HepG2 (cell line): ENCODE measurements at regions not wholly inside any gene's neighbourhood (a gene's known extent, or its start where the extent isn't known, plus 50 kb on each side); places are given as distances from the start of the nearest gene placed in this dataset.
A peak's percentile ranks its signal among the peaks of the same experiment; 100 is the strongest.

ENCODE experiments used
- ATAC-seq: fragments of 200-7000 bp; cut with Tn5 transposase; 3 replicates; pipeline ENCODE4 v1.9.1; 2020; ENCODE audit warnings: mild to moderate bottlenecking, moderate library complexity
- BruUV-seq: library from RNA; stranded (reverse); fragments of 400-500 nt; replicated peaks from 2 replicates; lab custom pipeline; 2021; lab: Mats Ljungman, UMichigan
- CTCF ChIA-PET: fragments of 300-600 bp; formaldehyde crosslinking; extraction: SDS; loops from one replicate; lab custom pipeline; 2021; ENCODE audit warnings: low total read pairs, inconsistent platforms, low intra/inter-chr PET ratio; lab: Yijun Ruan, JAX
- POLR2A ChIA-PET: fragments of 350-600 bp; sonication (Branson Sonifier 250); formaldehyde crosslinking; loops from one replicate; lab custom pipeline; 2020; ENCODE audit warnings: antibody characterized with exemption, inconsistent platforms; lab: Yijun Ruan, JAX
- DNase-seq: peaks from one replicate; pipeline ENCODE4 v3.0.0-alpha.2; 2015; ENCODE audit warnings: low spot score
- FAIRE-seq: peaks from 3 replicates; lab custom pipeline; 2011; peaks lifted over from hg19 to GRCh38; lab: Jason Lieb, UNC
- H2AFZ ChIP-seq: one replicate; pipeline ENCODE4 v1.6.1; 2011; ENCODE audit warnings: low read length, inconsistent platforms
- H3K27ac ChIP-seq: fragments of 300-600 bp; 3 replicates; pipeline ENCODE4 v1.8.0; 2011; ENCODE audit warnings: mixed run types, mild to moderate bottlenecking, mixed read lengths, low read length, inconsistent platforms; ENCODE audit not compliant: insufficient read depth; ENCODE audit errors: extremely low read length
- H3K27me3 ChIP-seq, 2 experiments: fragments of 200-600 bp in 1 of 2; 2 replicates in 1 of 2; 3 replicates in 1 of 2; pipeline versions ENCODE4 v1.6.0 to v1.8.0; 2011; ENCODE audit warnings: low read length in 2 of 2, mild to moderate bottlenecking in 2 of 2, moderate library complexity in 2 of 2, inconsistent platforms in 1 of 2; ENCODE audit not compliant: insufficient read depth in 2 of 2, control insufficient read depth in 1 of 2
- H3K36me3 ChIP-seq, 2 experiments: fragments of 200-600 bp in 1 of 2; replicated peaks in 1 of 2; 2 replicates in 1 of 2; 3 replicates in 1 of 2; pipeline versions ENCODE4 v1.5.1 to v1.8.0; 2011; ENCODE audit warnings: low read length in 2 of 2, inconsistent platforms in 1 of 2; ENCODE audit not compliant: insufficient read depth in 2 of 2, control insufficient read depth in 1 of 2
- H3K4me1 ChIP-seq: 2 replicates; pipeline ENCODE4 v1.5.1; 2012; ENCODE audit warnings: low read length, inconsistent platforms; ENCODE audit not compliant: insufficient read depth
- H3K4me2 ChIP-seq: 2 replicates; pipeline ENCODE4 v1.6.0; 2011; ENCODE audit warnings: low read depth, low read length, inconsistent platforms
- H3K4me3 ChIP-seq, 3 experiments: fragments of 200-600 bp in 1 of 3; sonication (generic), shearing (Covaris generic) in 1 of 3; replicated peaks in 1 of 3; 2 replicates each; pipeline ENCODE4 v1.5.1; 2011 to 2016; ENCODE audit warnings: low read length in 3 of 3, inconsistent platforms in 2 of 3, low read depth in 2 of 3, mild to moderate bottlenecking in 2 of 3, control low read depth in 1 of 3, mixed read lengths in 1 of 3; ENCODE audit not compliant: insufficient read depth in 1 of 3
- H3K79me2 ChIP-seq: one replicate; pipeline ENCODE4 v1.6.1; 2011; ENCODE audit warnings: low read length, inconsistent platforms; ENCODE audit not compliant: insufficient read depth
- H3K9ac ChIP-seq: 2 replicates; pipeline ENCODE4 v1.6.0; 2011; ENCODE audit warnings: mild to moderate bottlenecking, low read depth, low read length, inconsistent platforms; ENCODE audit not compliant: insufficient read depth
- H3K9me3 ChIP-seq: 2 replicates; pipeline ENCODE4 v1.5.1; 2012; ENCODE audit warnings: mild to moderate bottlenecking, low read length
- H4K20me1 ChIP-seq: 2 replicates; pipeline ENCODE4 v1.6.0; 2011; ENCODE audit warnings: inconsistent platforms, mild to moderate bottlenecking, low read length, moderate library complexity; ENCODE audit not compliant: insufficient read depth
- AHR ChIP-seq: IDR thresholded peaks from 2 replicates; pipeline ENCODE4 v1.6.1; 2018; ENCODE audit warnings: missing genetic modification reagents, missing compliant biosample characterization
- FLYWCH1 ChIP-seq: sonication (generic); formaldehyde crosslinking; IDR thresholded peaks from 2 replicates; pipeline ENCODE4 v1.8.1; 2023; ENCODE audit warnings: mild to moderate bottlenecking, missing genetic modification reagents
- JARID2 ChIP-seq: sonication (generic); formaldehyde crosslinking; IDR thresholded peaks from 2 replicates; pipeline ENCODE4 v1.8.1; 2023; ENCODE audit warnings: missing genetic modification reagents, inconsistent platforms; ENCODE audit not compliant: insufficient replicate concordance
- MBNL3 ChIP-seq: fragments of 250-450 bp; sonication (Bioruptor Pico); conservative IDR thresholded peaks from 2 replicates; pipeline ENCODE4 v1.8.0; 2022; ENCODE audit warnings: mild to moderate bottlenecking, inconsistent platforms
- ZNF230 ChIP-seq: sonication (generic); formaldehyde crosslinking; IDR thresholded peaks from 2 replicates; pipeline ENCODE4 v1.4.0; 2020; ENCODE audit warnings: mild to moderate bottlenecking, missing genetic modification reagents
- ZNF563 ChIP-seq: sonication (generic); formaldehyde crosslinking; IDR thresholded peaks from 2 replicates; pipeline ENCODE4 v1.8.0; 2022; ENCODE audit warnings: mild to moderate bottlenecking, moderate library complexity, missing genetic modification reagents
- WGBS: methylation state at CpG from one replicate; pipeline ENCODE4 v1.1.6; 2017; ENCODE audit warnings: low lambda C conversion rate; 5-methylcytosine and 5-hydroxymethylcytosine counted together
- in situ Hi-C: cut with HindIII; loops from 2 replicates; pipeline ENCODE4 v1.10.0; 2017; ENCODE audit warnings: low pct_unique_long_range_greater_than_20kb; ENCODE audit not compliant: extremely low pct_ligation_motif_present
- intact Hi-C: fragments of 100-400 bp; cut with micrococcal nuclease; formaldehyde crosslinking; loops from one replicate; pipeline ENCODE4 v1.10.0; 2022; ENCODE audit not compliant: unreplicated experiment
- TF ChIP-seq, protein P1 (sequence below): sonication (generic); formaldehyde crosslinking; IDR thresholded peaks from 2 replicates; pipeline ENCODE4 v1.5.0; 2020; ENCODE audit warnings: mild to moderate bottlenecking, low read depth, missing genetic modification reagents, borderline replicate concordance
- TF ChIP-seq, protein P2 (sequence below): sonication (generic); formaldehyde crosslinking; IDR thresholded peaks from 2 replicates; pipeline ENCODE4 v1.5.1; 2020; ENCODE audit warnings: missing genetic modification reagents, mild to moderate bottlenecking, borderline replicate concordance
- TF ChIP-seq, protein P3 (sequence below): IDR thresholded peaks from 2 replicates; pipeline ENCODE4 v1.6.1; 2012; ENCODE audit warnings: low read length, improper control_type of control experiment

DNA sequence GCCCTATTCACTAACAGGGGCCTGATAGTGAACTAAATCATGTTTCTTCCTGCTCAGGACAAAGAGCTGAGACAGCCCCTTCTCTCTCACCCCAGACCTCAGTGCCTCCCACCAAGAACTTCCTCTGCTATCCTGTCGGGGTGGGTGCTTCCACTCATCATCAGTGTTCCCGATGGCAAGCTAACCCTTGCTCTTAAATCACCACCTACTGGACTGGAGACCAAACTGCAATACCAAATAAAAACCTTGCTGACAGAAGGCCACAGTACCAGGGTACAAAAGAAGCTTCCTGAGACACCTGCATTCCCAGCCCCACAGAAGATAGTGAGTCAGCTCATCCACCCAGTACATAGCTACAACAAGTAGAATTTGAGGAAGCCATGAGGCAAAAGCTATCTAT, 799.5 kb downstream of the LTN1 start:
- Histone ChIP-seq H3K4me3 (no peak overlapping the region), H3K27ac (no peak overlapping the region), H3K79me2 (no peaks in the 10 kb centered on the region), H3K36me3 (no peaks in the 10 kb centered on the region), H3K4me1 (no peaks in the 10 kb centered on the region), H2AFZ (no peak overlapping the region), H3K9me3 (peaks cover 94% of the 10 kb centered on the region), H3K4me2 (no peak overlapping the region), H3K27me3 (no peaks in the 10 kb centered on the region), H3K9ac (no peak overlapping the region), H4K20me1 (no peaks in the 10 kb centered on the region)
- ATAC-seq (peak; percentile 31; the same call in 1 of the 3 replicates), DNase-seq (no peak), FAIRE-seq (no peak)
- ChIA-PET POLR2A (no interaction called here), CTCF (no interaction called here)
- intact Hi-C loops, result no loop called here
- 0% methylated on average over 2 of the region's 2 CpGs for WGBS
- in situ Hi-C loops, result no loop called here
- no TSS peak for BruUV-seq
- TF ChIP-seq MBNL3, result no peak
- peak; percentile 87; the same call in 1 of the 2 replicates for TF ChIP-seq ZNF230 (CRISPR knock-in tag)
- TF ChIP-seq, protein P1, sequence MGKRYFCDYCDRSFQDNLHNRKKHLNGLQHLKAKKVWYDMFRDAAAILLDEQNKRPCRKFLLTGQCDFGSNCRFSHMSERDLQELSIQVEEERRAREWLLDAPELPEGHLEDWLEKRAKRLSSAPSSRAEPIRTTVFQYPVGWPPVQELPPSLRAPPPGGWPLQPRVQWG (CRISPR knock-in tag), result no peak
- no peak for TF ChIP-seq ZNF563 (CRISPR knock-in tag)
- no peak for TF ChIP-seq JARID2 (CRISPR knock-in tag)
- no peak for TF ChIP-seq FLYWCH1
- TF ChIP-seq, protein P2, sequence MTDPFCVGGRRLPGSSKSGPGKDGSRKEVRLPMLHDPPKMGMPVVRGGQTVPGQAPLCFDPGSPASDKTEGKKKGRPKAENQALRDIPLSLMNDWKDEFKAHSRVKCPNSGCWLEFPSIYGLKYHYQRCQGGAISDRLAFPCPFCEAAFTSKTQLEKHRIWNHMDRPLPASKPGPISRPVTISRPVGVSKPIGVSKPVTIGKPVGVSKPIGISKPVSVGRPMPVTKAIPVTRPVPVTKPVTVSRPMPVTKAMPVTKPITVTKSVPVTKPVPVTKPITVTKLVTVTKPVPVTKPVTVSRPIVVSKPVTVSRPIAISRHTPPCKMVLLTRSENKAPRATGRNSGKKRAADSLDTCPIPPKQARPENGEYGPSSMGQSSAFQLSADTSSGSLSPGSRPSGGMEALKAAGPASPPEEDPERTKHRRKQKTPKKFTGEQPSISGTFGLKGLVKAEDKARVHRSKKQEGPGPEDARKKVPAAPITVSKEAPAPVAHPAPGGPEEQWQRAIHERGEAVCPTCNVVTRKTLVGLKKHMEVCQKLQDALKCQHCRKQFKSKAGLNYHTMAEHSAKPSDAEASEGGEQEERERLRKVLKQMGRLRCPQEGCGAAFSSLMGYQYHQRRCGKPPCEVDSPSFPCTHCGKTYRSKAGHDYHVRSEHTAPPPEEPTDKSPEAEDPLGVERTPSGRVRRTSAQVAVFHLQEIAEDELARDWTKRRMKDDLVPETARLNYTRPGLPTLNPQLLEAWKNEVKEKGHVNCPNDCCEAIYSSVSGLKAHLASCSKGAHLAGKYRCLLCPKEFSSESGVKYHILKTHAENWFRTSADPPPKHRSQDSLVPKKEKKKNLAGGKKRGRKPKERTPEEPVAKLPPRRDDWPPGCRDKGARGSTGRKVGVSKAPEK (CRISPR knock-in tag), result no peak
- no peak for TF ChIP-seq AHR (CRISPR knock-in tag)
- TF ChIP-seq, protein P3, sequence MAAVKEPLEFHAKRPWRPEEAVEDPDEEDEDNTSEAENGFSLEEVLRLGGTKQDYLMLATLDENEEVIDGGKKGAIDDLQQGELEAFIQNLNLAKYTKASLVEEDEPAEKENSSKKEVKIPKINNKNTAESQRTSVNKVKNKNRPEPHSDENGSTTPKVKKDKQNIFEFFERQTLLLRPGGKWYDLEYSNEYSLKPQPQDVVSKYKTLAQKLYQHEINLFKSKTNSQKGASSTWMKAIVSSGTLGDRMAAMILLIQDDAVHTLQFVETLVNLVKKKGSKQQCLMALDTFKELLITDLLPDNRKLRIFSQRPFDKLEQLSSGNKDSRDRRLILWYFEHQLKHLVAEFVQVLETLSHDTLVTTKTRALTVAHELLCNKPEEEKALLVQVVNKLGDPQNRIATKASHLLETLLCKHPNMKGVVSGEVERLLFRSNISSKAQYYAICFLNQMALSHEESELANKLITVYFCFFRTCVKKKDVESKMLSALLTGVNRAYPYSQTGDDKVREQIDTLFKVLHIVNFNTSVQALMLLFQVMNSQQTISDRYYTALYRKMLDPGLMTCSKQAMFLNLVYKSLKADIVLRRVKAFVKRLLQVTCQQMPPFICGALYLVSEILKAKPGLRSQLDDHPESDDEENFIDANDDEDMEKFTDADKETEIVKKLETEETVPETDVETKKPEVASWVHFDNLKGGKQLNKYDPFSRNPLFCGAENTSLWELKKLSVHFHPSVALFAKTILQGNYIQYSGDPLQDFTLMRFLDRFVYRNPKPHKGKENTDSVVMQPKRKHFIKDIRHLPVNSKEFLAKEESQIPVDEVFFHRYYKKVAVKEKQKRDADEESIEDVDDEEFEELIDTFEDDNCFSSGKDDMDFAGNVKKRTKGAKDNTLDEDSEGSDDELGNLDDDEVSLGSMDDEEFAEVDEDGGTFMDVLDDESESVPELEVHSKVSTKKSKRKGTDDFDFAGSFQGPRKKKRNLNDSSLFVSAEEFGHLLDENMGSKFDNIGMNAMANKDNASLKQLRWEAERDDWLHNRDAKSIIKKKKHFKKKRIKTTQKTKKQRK, result no peak
